Mucosa of rectum (tissue), 2 donors: ENCODE measurements at regions not wholly inside any gene's neighbourhood (a gene's known extent, or its start where the extent isn't known, plus 50 kb on each side); places are given as distances from the start of the nearest gene placed in this dataset.

Experiments used
- H3K27ac ChIP-seq, 2 donors: one replicate each; pipeline ENCODE4 v1.7.0; 2013; ENCODE audit warnings: inconsistent platforms in 2 of 2, low read depth in 2 of 2, low read length in 2 of 2
- H3K27me3 ChIP-seq, 2 donors: one replicate each; pipeline ENCODE4 v1.7.0; 2013; ENCODE audit warnings: low read length in 2 of 2; ENCODE audit not compliant: control insufficient read depth in 2 of 2, insufficient read depth in 2 of 2
- H3K36me3 ChIP-seq, 2 donors: one replicate each; pipeline ENCODE4 v1.7.0; 2013; ENCODE audit warnings: low read length in 2 of 2; ENCODE audit not compliant: control insufficient read depth in 2 of 2, insufficient read depth in 2 of 2
- H3K4me1 ChIP-seq, 2 donors: one replicate each; pipeline ENCODE4 v1.7.0; 2013; ENCODE audit warnings: low read length in 2 of 2, mild to moderate bottlenecking in 1 of 2; ENCODE audit not compliant: control insufficient read depth in 2 of 2, insufficient read depth in 2 of 2
- H3K4me3 ChIP-seq, 2 donors: one replicate each; pipeline ENCODE4 v1.7.0; 2013; ENCODE audit warnings: low read length in 2 of 2
- H3K9ac ChIP-seq, 2 donors: one replicate each; pipeline ENCODE4 v1.7.0; 2013; ENCODE audit warnings: low read length in 2 of 2, low read depth in 1 of 2, mild to moderate bottlenecking in 1 of 2
- H3K9me3 ChIP-seq, 2 donors: one replicate each; pipeline ENCODE4 v1.7.0; 2013; ENCODE audit warnings: low read length in 2 of 2; ENCODE audit not compliant: control insufficient read depth in 2 of 2
- donor health status: healthy.
- donor health status: Normal muscosa, but diverticular disease.

GRCh38 chr1:200480964-200481363, 71.1 kb upstream of the ZNF281 start:
- H3K36me3 ChIP-seq: no peaks in the 10 kb centered on the region
- no peak overlapping the region for H3K9ac ChIP-seq
- no peak overlapping the region for H3K27ac ChIP-seq
- H3K4me1 ChIP-seq: no peaks in the 10 kb centered on the region
- no peak overlapping the region for H3K4me3 ChIP-seq
- no peaks in the 10 kb centered on the region for H3K9me3 ChIP-seq
- H3K27me3 ChIP-seq: no peaks in the 10 kb centered on the region

- Histone ChIP-seq H3K9me3 (no peaks in the 10 kb centered on the region), H3K4me3 (no peak overlapping the region), H3K27me3 (no peaks in the 10 kb centered on the region), H3K4me1 (no peaks in the 10 kb centered on the region), H3K36me3 (no peaks in the 10 kb centered on the region), H3K9ac (no peak overlapping the region), H3K27ac (no peak overlapping the region)
Measured at GRCh38 chr1:200479816-200480215, 70.0 kb upstream of the ZNF281 start.

GRCh38 chr1:200478945-200479558, 69.2 kb upstream of the ZNF281 start:
- Histone ChIP-seq H3K4me1 (no peaks in the 10 kb centered on the region), H3K36me3 (no peaks in the 10 kb centered on the region), H3K27me3 (no peaks in the 10 kb centered on the region), H3K9me3 (no peaks in the 10 kb centered on the region), H3K4me3 (no peak overlapping the region), H3K27ac (no peak overlapping the region), H3K9ac (no peak overlapping the region)

- H3K36me3 ChIP-seq: no peaks in the 10 kb centered on the region
- peaks cover 0 to 3% of the 10 kb centered on the region in 2 donors for H3K27me3 ChIP-seq
- H3K9me3 ChIP-seq: no peaks in the 10 kb centered on the region
- no peaks in the 10 kb centered on the region for H3K4me1 ChIP-seq
- H3K27ac ChIP-seq: no peak overlapping the region
- H3K9ac ChIP-seq: no peak overlapping the region
- no peak overlapping the region for H3K4me3 ChIP-seq
Measured at GRCh38 chr1:200478239-200478623, 68.4 kb upstream of the ZNF281 start.

GRCh38 chr1:200474633-200475032, 64.8 kb upstream of the ZNF281 start:
- Histone ChIP-seq H3K4me3 (no peak overlapping the region), H3K27me3 (peaks cover 0 to 3% of the 10 kb centered on the region in 2 donors), H3K36me3 (no peaks in the 10 kb centered on the region), H3K9ac (no peak overlapping the region), H3K9me3 (no peaks in the 10 kb centered on the region), H3K27ac (no peak overlapping the region), H3K4me1 (no peaks in the 10 kb centered on the region)

- H3K36me3 ChIP-seq: no peaks in the 10 kb centered on the region
Measured at GRCh38 chr1:200473698-200474371, 64.0 kb upstream of the ZNF281 start.

GRCh38 chr1:200471739-200472138, 61.9 kb upstream of the ZNF281 start:
- Histone ChIP-seq H3K9ac (no peak overlapping the region), H3K4me3 (no peak overlapping the region), H3K27me3 (peaks cover 0 to 3% of the 10 kb centered on the region in 2 donors), H3K4me1 (no peaks in the 10 kb centered on the region), H3K9me3 (no peaks in the 10 kb centered on the region), H3K27ac (no peak overlapping the region), H3K36me3 (no peaks in the 10 kb centered on the region)

More at GRCh38 chr1:200473698-200474371, 64.0 kb upstream of the ZNF281 start:
- Histone ChIP-seq H3K9ac (no peak overlapping the region), H3K27me3 (peaks cover 0 to 3% of the 10 kb centered on the region in 2 donors), H3K27ac (no peak overlapping the region), H3K9me3 (no peaks in the 10 kb centered on the region), H3K4me3 (peak overlapping the region in 1 of 2 donors; percentile 40), H3K4me1 (no peaks in the 10 kb centered on the region)

- H3K9me3 ChIP-seq: no peaks in the 10 kb centered on the region
- no peak overlapping the region for H3K9ac ChIP-seq
- H3K4me3 ChIP-seq: no peak overlapping the region
- H3K36me3 ChIP-seq: no peaks in the 10 kb centered on the region
- peaks cover 0 to 1% of the 10 kb centered on the region in 2 donors for H3K27me3 ChIP-seq
- H3K4me1 ChIP-seq: no peaks in the 10 kb centered on the region
- no peak overlapping the region for H3K27ac ChIP-seq
Measured at GRCh38 chr1:200468264-200469001, 58.6 kb upstream of the ZNF281 start.

GRCh38 chr1:200464784-200465400, 55.1 kb upstream of the ZNF281 start:
- no peaks in the 10 kb centered on the region for H3K27me3 ChIP-seq
- no peaks in the 10 kb centered on the region for H3K9me3 ChIP-seq
- no peak overlapping the region for H3K9ac ChIP-seq
- H3K27ac ChIP-seq: no peak overlapping the region
- no peaks in the 10 kb centered on the region for H3K36me3 ChIP-seq
- H3K4me3 ChIP-seq: no peak overlapping the region
- H3K4me1 ChIP-seq: no peaks in the 10 kb centered on the region
